ENCODE measurements at regions not wholly inside any gene's neighbourhood (a gene's known extent, or its start where the extent isn't known, plus 50 kb on each side); places are given as distances from the start of the nearest gene placed in this dataset.

DNA sequence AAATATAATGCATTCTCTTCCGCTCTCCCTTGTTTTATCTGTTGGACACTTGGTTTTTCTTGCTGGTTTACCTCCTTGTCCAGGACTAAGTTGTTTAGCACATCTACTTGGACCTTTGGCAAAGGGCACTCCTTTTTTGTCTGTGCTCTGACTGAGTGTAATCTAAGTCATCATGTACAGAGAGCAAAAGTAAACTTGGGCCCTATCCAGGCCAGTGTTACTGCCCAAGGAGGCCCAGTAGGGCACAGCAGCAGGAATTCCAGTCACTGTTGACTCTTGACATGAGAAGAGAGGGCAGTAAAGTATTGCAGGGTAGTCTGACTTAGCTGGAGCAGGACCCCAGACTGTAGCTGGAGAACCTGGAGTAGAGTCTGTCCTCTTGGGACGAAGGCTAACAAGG is 445.5 kb downstream of the ZIC3 start:
- DNase-seq (no peak), FAIRE-seq (no peak)
- H3K4me1 ChIP-seq (ENCODE audit: control insufficient read depth in 3 of 3, insufficient read depth in 2 of 3, low read depth in 1 of 3, low read length in 2 of 3): no peaks in the 10 kb centered on the region
- no peak overlapping the region for H3K4me3 ChIP-seq (ENCODE audit: low read depth in 1 of 3, low read length in 3 of 3)
- 63 to 87% (median 80%) methylated on average over 2 of the region's 2 CpGs for WGBS, 3 donors
- H3K36me3 ChIP-seq (ENCODE audit: control insufficient read depth in 3 of 3, insufficient read depth in 2 of 3, low read depth in 1 of 3, low read length in 3 of 3): no peaks in the 10 kb centered on the region
- no peaks in the 10 kb centered on the region for H3K9me3 ChIP-seq (ENCODE audit: control insufficient read depth in 2 of 2, insufficient read depth in 1 of 2, low read depth in 1 of 2, low read length in 1 of 2)
- H3K27ac ChIP-seq (ENCODE audit: low read depth in 1 of 3, low read length in 2 of 3): no peak overlapping the region
- no peaks in the 10 kb centered on the region for H3K27me3 ChIP-seq (ENCODE audit: control insufficient read depth in 3 of 3, insufficient read depth in 3 of 3, low read length in 3 of 3)

DNA sequence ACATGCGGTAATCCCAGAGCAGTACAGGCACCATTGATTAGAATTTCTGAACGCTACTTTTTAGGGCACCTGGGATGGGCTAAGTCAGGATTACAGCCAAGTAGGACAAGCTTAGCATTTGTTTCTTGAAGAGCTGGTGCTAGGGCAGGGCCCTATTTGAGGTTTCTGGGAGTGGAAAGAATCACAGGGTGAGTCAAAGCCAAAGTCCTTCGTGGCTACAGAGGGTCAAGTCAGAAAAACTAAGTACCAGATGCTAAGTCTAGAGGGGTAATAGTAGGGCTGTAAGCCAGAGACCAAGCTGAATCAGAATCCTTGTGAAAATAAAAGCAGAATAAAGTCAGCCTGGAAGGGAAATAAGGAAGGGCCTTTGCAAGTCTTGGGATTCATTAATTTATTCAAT is 448.6 kb downstream of the ZIC3 start:
- H3K4me1 ChIP-seq (ENCODE audit: control insufficient read depth in 3 of 3, insufficient read depth in 2 of 3, low read depth in 1 of 3, low read length in 2 of 3): no peaks in the 10 kb centered on the region
- DNase-seq: no peak
- H3K36me3 ChIP-seq (ENCODE audit: control insufficient read depth in 3 of 3, insufficient read depth in 2 of 3, low read depth in 1 of 3, low read length in 3 of 3): no peaks in the 10 kb centered on the region
- no peaks in the 10 kb centered on the region for H3K9me3 ChIP-seq (ENCODE audit: control insufficient read depth in 2 of 2, insufficient read depth in 1 of 2, low read depth in 1 of 2, low read length in 1 of 2)
- no peak for FAIRE-seq
- no peaks in the 10 kb centered on the region for H3K27me3 ChIP-seq (ENCODE audit: control insufficient read depth in 3 of 3, insufficient read depth in 3 of 3, low read length in 3 of 3)
- H3K27ac ChIP-seq (ENCODE audit: low read depth in 1 of 3, low read length in 2 of 3): no peak overlapping the region
- H3K4me3 ChIP-seq (ENCODE audit: low read depth in 1 of 3, low read length in 3 of 3): no peak overlapping the region
- WGBS, 3 donors: 47 to 52% (median 48%) methylated on average over 3 of the region's 3 CpGs

DNA sequence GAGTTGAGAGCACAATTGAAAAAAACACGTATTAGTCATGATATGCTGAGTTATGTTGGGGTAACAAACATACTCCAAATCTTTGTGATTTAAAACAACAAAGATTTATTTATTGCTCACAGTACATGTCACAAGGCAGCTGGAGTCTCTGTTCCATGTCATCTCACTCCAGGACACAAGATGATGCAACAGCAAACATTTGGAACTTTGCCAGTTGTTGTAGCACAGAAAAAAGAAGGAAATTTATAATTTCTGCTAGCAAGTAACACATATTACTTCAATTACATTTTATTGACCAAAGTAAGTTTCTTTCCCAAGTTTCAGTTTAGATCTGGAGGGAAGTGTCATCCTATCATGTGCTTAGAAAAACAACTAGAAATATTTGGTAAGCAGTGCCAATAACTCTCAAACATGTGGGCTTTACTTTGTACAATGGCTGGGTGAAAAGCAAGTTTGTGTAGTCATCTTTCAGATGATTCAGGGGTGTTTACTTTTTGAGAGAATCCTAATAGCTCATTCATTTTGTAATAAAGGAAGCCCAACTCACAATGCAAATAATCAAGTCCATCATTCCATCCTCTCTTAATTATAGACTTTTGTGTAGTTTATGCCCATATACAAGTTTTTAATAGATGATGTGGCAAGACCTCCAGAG is 452.3 kb downstream of the ZIC3 start:
- Histone ChIP-seq H3K9me3 (ENCODE audit: control insufficient read depth in 2 of 2, insufficient read depth in 1 of 2, low read depth in 1 of 2, low read length in 1 of 2) (no peaks in the 10 kb centered on the region), H3K4me1 (ENCODE audit: control insufficient read depth in 3 of 3, insufficient read depth in 2 of 3, low read depth in 1 of 3, low read length in 2 of 3) (no peaks in the 10 kb centered on the region), H3K27ac (ENCODE audit: low read depth in 1 of 3, low read length in 2 of 3) (no peak overlapping the region), H3K27me3 (ENCODE audit: control insufficient read depth in 3 of 3, insufficient read depth in 3 of 3, low read length in 3 of 3) (no peaks in the 10 kb centered on the region), H3K36me3 (ENCODE audit: control insufficient read depth in 3 of 3, insufficient read depth in 2 of 3, low read depth in 1 of 3, low read length in 3 of 3) (no peaks in the 10 kb centered on the region), H3K4me3 (ENCODE audit: low read depth in 1 of 3, low read length in 3 of 3) (no peak overlapping the region)
- DNase-seq (no peak), FAIRE-seq (no peak)
- WGBS, 3 donors: 29 to 48% (median 30%) methylated on average over 1 of the region's 1 CpG

DNA sequence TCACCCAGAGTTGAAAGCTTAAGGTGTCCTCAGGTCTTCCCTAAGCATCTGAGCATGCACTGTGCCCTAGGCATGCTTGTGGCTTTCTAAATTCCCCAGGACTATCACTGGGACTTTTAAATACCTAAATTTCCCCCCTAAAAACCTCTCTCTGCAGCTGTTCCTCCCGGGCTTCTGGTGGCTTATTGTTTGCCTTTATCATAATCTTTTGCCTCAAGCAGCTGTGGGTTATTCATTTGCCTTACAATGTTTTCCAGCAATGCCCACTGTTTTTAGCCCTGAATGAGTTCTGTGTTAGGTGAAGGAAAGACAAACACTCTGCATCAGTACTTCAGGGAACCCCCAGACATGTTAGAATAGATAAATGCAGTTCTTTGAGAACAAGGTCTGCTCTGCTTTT is 455.0 kb downstream of the ZIC3 start:
- no peak for FAIRE-seq
- no peak for DNase-seq
- no peaks in the 10 kb centered on the region for H3K9me3 ChIP-seq (ENCODE audit: control insufficient read depth in 2 of 2, insufficient read depth in 1 of 2, low read depth in 1 of 2, low read length in 1 of 2)
- H3K27me3 ChIP-seq (ENCODE audit: control insufficient read depth in 3 of 3, insufficient read depth in 3 of 3, low read length in 3 of 3): no peaks in the 10 kb centered on the region
- no peak overlapping the region for H3K27ac ChIP-seq (ENCODE audit: low read depth in 1 of 3, low read length in 2 of 3)
- H3K36me3 ChIP-seq (ENCODE audit: control insufficient read depth in 3 of 3, insufficient read depth in 2 of 3, low read depth in 1 of 3, low read length in 3 of 3): no peaks in the 10 kb centered on the region
- no peaks in the 10 kb centered on the region for H3K4me1 ChIP-seq (ENCODE audit: control insufficient read depth in 3 of 3, insufficient read depth in 2 of 3, low read depth in 1 of 3, low read length in 2 of 3)
- H3K4me3 ChIP-seq (ENCODE audit: low read depth in 1 of 3, low read length in 3 of 3): no peak overlapping the region
- WGBS, 3 donors: 10 to 19% (median 13%) methylated on average over 1 of the region's 1 CpG

DNA sequence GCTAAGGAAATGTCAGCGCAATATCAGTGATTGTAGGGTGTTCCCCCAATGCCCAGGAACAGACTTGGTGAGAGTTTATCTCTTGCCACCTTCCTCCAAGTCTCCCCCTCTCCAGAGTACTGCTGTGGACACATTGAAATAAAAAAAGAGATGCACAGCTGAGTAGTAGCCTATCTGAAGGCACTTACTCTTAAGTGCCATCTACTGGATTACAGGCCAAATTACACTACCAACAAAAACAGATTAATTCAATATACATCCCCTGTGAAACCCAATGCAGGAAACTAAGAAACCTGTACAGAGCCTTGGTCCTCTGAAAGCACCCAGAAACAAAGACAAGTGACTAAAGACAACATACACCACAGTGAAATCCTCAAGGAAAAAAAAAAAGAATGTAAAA is 460.3 kb downstream of the ZIC3 start:
- WGBS, 3 donors: 54 to 78% (median 63%) methylated on average over 1 of the region's 1 CpG
- Histone ChIP-seq H3K9me3 (ENCODE audit: control insufficient read depth in 2 of 2, insufficient read depth in 1 of 2, low read depth in 1 of 2, low read length in 1 of 2) (no peaks in the 10 kb centered on the region), H3K27me3 (ENCODE audit: control insufficient read depth in 3 of 3, insufficient read depth in 3 of 3, low read length in 3 of 3) (no peaks in the 10 kb centered on the region), H3K4me3 (ENCODE audit: low read depth in 1 of 3, low read length in 3 of 3) (no peak overlapping the region), H3K36me3 (ENCODE audit: control insufficient read depth in 3 of 3, insufficient read depth in 2 of 3, low read depth in 1 of 3, low read length in 3 of 3) (no peaks in the 10 kb centered on the region), H3K27ac (ENCODE audit: low read depth in 1 of 3, low read length in 2 of 3) (no peak overlapping the region), H3K4me1 (ENCODE audit: control insufficient read depth in 3 of 3, insufficient read depth in 2 of 3, low read depth in 1 of 3, low read length in 2 of 3) (no peaks in the 10 kb centered on the region)
- DNase-seq (no peak), FAIRE-seq (no peak)

DNA sequence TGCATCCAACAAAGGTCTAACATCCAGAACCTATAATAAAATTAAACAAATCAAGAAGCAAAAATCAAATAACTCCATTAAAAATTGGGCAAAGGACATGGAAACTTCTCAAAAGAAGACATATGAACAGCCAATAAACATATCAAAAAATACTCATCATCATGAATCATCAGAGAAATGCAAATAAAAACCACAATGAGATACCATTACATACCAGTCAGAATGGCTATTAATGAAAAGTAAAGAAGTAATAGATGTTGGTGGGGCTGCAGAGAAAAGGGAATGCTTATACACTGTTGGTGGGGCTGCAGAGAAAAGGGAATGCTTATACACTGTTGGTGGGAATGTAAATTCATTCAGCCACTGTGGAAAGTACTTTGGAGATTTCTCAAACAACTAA is 465.8 kb downstream of the ZIC3 start:
- H3K36me3 ChIP-seq (ENCODE audit: control insufficient read depth in 3 of 3, insufficient read depth in 2 of 3, low read depth in 1 of 3, low read length in 3 of 3): no peaks in the 10 kb centered on the region

DNA sequence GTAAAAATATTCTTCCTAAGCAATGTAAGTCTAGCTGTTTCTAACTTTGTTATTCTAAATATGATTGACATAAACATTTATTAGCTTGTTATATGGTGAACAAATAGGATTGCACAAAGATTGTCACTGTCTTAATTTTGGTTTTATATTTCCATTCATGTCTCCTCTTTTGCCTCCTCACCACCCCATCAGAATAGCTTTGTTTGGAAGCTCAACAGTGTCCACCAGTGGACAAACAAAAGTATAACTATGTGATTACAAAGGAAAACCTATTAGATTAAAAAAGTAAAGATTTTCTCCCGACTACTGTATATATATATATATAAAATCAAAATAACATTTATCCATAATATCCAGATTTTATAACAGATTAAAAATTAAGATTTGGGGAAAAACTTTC is 468.2 kb downstream of the ZIC3 start:
- 34 to 47% (median 43%) methylated on average over 1 of the region's 1 CpG for WGBS, 3 donors
- DNase-seq: no peak
- H3K9me3 ChIP-seq (ENCODE audit: control insufficient read depth in 2 of 2, insufficient read depth in 1 of 2, low read depth in 1 of 2, low read length in 1 of 2): no peaks in the 10 kb centered on the region
- no peak for FAIRE-seq
- no peaks in the 10 kb centered on the region for H3K4me1 ChIP-seq (ENCODE audit: control insufficient read depth in 3 of 3, insufficient read depth in 2 of 3, low read depth in 1 of 3, low read length in 2 of 3)
- no peaks in the 10 kb centered on the region for H3K27me3 ChIP-seq (ENCODE audit: control insufficient read depth in 3 of 3, insufficient read depth in 3 of 3, low read length in 3 of 3)
- H3K36me3 ChIP-seq (ENCODE audit: control insufficient read depth in 3 of 3, insufficient read depth in 2 of 3, low read depth in 1 of 3, low read length in 3 of 3): no peaks in the 10 kb centered on the region
- H3K4me3 ChIP-seq (ENCODE audit: low read depth in 1 of 3, low read length in 3 of 3): no peak overlapping the region
- H3K27ac ChIP-seq (ENCODE audit: low read depth in 1 of 3, low read length in 2 of 3): no peak overlapping the region

More for the DNA sequence above, 465.8 kb downstream of the ZIC3 start:
- no peaks in the 10 kb centered on the region for H3K4me1 ChIP-seq (ENCODE audit: control insufficient read depth in 3 of 3, insufficient read depth in 2 of 3, low read depth in 1 of 3, low read length in 2 of 3)
- FAIRE-seq: no peak
- no peaks in the 10 kb centered on the region for H3K27me3 ChIP-seq (ENCODE audit: control insufficient read depth in 3 of 3, insufficient read depth in 3 of 3, low read length in 3 of 3)
- DNase-seq: no peak
- H3K4me3 ChIP-seq (ENCODE audit: low read depth in 1 of 3, low read length in 3 of 3): no peak overlapping the region
- H3K27ac ChIP-seq (ENCODE audit: low read depth in 1 of 3, low read length in 2 of 3): no peak overlapping the region
- no peaks in the 10 kb centered on the region for H3K9me3 ChIP-seq (ENCODE audit: control insufficient read depth in 2 of 2, insufficient read depth in 1 of 2, low read depth in 1 of 2, low read length in 1 of 2)

DNA sequence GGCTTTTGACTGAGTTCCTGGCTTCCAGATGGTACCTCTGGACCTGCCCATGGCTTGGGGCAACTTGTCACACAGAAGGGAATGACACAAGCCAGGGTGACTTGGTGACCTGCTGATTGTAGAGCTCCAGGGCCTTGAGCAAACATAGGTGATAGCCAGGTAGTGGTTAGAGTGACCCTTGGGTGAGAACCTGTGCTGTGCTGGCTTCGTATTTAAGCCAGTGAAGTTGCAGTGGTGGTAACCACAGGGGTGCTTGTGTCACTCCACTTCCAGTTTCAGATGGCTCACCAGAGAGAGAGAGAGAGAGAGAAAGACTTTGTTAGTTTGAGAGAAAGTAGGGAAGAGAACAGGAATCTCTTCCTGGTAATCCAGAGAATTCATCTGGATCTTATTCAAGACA is 471.6 kb downstream of the ZIC3 start:
- Histone ChIP-seq H3K9me3 (ENCODE audit: control insufficient read depth in 2 of 2, insufficient read depth in 1 of 2, low read depth in 1 of 2, low read length in 1 of 2) (no peaks in the 10 kb centered on the region), H3K4me1 (ENCODE audit: control insufficient read depth in 3 of 3, insufficient read depth in 2 of 3, low read depth in 1 of 3, low read length in 2 of 3) (no peaks in the 10 kb centered on the region), H3K36me3 (ENCODE audit: control insufficient read depth in 3 of 3, insufficient read depth in 2 of 3, low read depth in 1 of 3, low read length in 3 of 3) (no peaks in the 10 kb centered on the region), H3K27me3 (ENCODE audit: control insufficient read depth in 3 of 3, insufficient read depth in 3 of 3, low read length in 3 of 3) (no peaks in the 10 kb centered on the region), H3K27ac (ENCODE audit: low read depth in 1 of 3, low read length in 2 of 3) (no peak overlapping the region), H3K4me3 (ENCODE audit: low read depth in 1 of 3, low read length in 3 of 3) (no peak overlapping the region)
- no peak for DNase-seq
- 35 to 73% (median 43%) methylated on average over 1 of the region's 1 CpG for WGBS, 3 donors
- FAIRE-seq: no peak

DNA sequence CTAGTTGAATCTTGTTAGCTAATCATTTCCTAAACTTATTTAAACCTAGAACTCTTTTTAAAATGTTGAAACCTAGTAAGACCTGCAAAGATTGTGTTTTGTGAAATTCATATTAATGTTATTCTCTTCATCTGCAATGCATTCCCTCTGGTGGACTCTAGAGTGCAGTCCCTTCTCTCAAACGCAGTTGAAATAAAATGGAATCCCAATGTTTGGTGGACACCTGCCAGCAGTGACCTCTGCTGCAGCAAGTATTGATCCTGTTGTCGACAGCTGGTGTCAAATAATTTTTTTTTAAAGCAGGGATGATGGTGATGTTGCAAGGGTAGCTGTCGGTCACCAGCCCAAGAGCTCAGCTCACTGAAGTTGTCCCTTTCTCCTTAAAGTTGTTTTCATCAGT is 492.0 kb downstream of the ZIC3 start:
- WGBS, 3 donors: 27 to 59% (median 40%) methylated on average over 3 of the region's 3 CpGs
- Histone ChIP-seq H3K36me3 (ENCODE audit: control insufficient read depth in 3 of 3, insufficient read depth in 2 of 3, low read depth in 1 of 3, low read length in 3 of 3) (no peaks in the 10 kb centered on the region), H3K27ac (ENCODE audit: low read depth in 1 of 3, low read length in 2 of 3) (no peak overlapping the region), H3K4me3 (ENCODE audit: low read depth in 1 of 3, low read length in 3 of 3) (no peak overlapping the region), H3K27me3 (ENCODE audit: control insufficient read depth in 3 of 3, insufficient read depth in 3 of 3, low read length in 3 of 3) (no peaks in the 10 kb centered on the region), H3K4me1 (ENCODE audit: control insufficient read depth in 3 of 3, insufficient read depth in 2 of 3, low read depth in 1 of 3, low read length in 2 of 3) (no peaks in the 10 kb centered on the region), H3K9me3 (ENCODE audit: control insufficient read depth in 2 of 2, insufficient read depth in 1 of 2, low read depth in 1 of 2, low read length in 1 of 2) (no peaks in the 10 kb centered on the region)
- FAIRE-seq (no peak), DNase-seq (no peak)
